ENCODE measurements at regions not wholly inside any gene's neighbourhood (a gene's known extent, or its start where the extent isn't known, plus 50 kb on each side); places are given as distances from the start of the nearest gene placed in this dataset.

- WGBS, result 89% methylated on average over 2 of the region's 2 CpGs
- no peaks in the 10 kb centered on the region for H3K27me3 ChIP-seq
- no peaks in the 10 kb centered on the region for H3K4me1 ChIP-seq
- H3K9me3 ChIP-seq, result no peaks in the 10 kb centered on the region
- no peak for TF ChIP-seq POLR2A (IDR thresholded peaks at IDR 0.05; ENCODE audit: low read depth)
- TF ChIP-seq, protein P1, sequence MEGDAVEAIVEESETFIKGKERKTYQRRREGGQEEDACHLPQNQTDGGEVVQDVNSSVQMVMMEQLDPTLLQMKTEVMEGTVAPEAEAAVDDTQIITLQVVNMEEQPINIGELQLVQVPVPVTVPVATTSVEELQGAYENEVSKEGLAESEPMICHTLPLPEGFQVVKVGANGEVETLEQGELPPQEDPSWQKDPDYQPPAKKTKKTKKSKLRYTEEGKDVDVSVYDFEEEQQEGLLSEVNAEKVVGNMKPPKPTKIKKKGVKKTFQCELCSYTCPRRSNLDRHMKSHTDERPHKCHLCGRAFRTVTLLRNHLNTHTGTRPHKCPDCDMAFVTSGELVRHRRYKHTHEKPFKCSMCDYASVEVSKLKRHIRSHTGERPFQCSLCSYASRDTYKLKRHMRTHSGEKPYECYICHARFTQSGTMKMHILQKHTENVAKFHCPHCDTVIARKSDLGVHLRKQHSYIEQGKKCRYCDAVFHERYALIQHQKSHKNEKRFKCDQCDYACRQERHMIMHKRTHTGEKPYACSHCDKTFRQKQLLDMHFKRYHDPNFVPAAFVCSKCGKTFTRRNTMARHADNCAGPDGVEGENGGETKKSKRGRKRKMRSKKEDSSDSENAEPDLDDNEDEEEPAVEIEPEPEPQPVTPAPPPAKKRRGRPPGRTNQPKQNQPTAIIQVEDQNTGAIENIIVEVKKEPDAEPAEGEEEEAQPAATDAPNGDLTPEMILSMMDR (IDR thresholded peaks at IDR 0.05), result no peak
- no peak for TF ChIP-seq POLR2AphosphoS5 (IDR thresholded peaks at IDR 0.05)
- no peak for TF ChIP-seq EP300 (IDR thresholded peaks at IDR 0.05)
- no peak overlapping the region for H3K4me3 ChIP-seq
- DNase-seq (ENCODE audit: extremely low spot score), result no peak
- H3K36me3 ChIP-seq, result no peaks in the 10 kb centered on the region
- H3K27ac ChIP-seq (replicated peaks in 1 of 4), result no peak overlapping the region
- intact Hi-C loops (cut with DNase I), result no loop called here
These were observed 97.6 kb downstream of the RPE65 start for GRCh38 chr1:68352202-68352601.

DNA sequence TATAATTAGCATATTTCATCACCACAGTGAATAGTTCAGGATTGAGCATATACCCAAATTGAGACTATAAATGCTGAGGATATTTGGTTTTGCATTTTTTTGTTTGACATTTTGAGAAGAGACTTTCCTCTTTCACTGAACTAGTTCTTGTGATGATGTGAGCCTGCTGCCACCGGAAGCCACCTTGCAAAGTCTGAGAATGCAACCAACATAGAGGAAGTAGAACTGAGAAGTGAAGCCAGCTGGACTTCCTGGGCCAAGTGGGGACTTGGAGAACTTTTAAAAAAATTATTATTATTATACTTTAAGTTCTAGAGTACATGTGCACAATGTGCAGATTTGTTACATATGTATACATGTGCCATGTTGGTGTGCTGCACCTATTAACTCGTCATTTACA lies 102.3 kb downstream of the RPE65 start:
- no peaks in the 10 kb centered on the region for H3K27me3 ChIP-seq
- H3K27ac ChIP-seq (replicated peaks in 1 of 4), result no peak overlapping the region
- H3K36me3 ChIP-seq, result no peaks in the 10 kb centered on the region
- H3K4me1 ChIP-seq, result peaks cover 0 to 6% (median 5%) of the 10 kb centered on the region in 4 donors
- intact Hi-C loops (cut with DNase I), result loop anchor here (10.0 kb wide), 2 partner anchors 573 to 813 kb away; no protein-coding TSS in a partner anchor
- no peak for DNase-seq (ENCODE audit: extremely low spot score)
- WGBS, result 82% methylated on average over 2 of the region's 2 CpGs
- TF ChIP-seq EP300 (IDR thresholded peaks at IDR 0.05) (no peak), POLR2A (IDR thresholded peaks at IDR 0.05; ENCODE audit: low read depth) (no peak), POLR2AphosphoS5 (IDR thresholded peaks at IDR 0.05) (no peak)
- TF ChIP-seq, protein P1 (IDR thresholded peaks at IDR 0.05), result no peak
- no peak overlapping the region for H3K4me3 ChIP-seq
- no peaks in the 10 kb centered on the region for H3K9me3 ChIP-seq

DNA sequence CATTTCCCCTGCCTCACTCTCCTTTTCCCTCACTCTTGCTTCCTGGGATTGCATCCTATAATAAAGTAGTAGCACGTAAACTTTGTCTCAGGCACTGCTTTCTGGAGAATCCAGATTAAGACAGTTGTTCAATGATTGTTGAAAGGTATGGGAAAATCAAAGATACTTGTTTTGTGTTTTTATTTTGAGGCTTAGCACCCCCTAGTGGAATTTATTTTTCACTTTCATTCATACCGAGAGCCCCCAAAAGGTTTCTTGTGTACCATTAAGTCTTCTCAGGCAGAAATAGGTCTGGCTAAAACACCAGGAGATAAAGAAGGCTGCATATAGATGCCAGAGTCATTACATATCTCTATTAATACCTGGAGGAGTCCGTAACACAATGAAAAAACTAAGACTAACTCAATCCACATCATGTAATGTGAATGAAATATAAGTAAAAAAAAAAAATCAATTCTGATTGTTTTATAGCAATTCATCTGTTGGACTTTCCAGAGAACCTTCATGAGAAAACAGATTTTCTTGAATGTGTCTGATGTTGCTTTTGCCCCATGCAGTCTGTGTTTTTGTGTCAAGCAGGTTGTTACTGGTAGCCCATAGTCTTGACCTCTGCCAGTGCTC lies 103.5 kb downstream of the RPE65 start:
- Histone ChIP-seq H3K4me1 (peaks cover 0 to 11% (median 7%) of the 10 kb centered on the region in 4 donors), H3K36me3 (no peaks in the 10 kb centered on the region), H3K27me3 (no peaks in the 10 kb centered on the region), H3K4me3 (no peak overlapping the region), H3K27ac (replicated peaks in 1 of 4) (no peak overlapping the region), H3K9me3 (no peaks in the 10 kb centered on the region)
- no peak for DNase-seq (ENCODE audit: extremely low spot score)
- WGBS, result 63% methylated on average over 3 of the region's 3 CpGs
- intact Hi-C loops (cut with DNase I), result loop anchor here (10.0 kb wide), 2 partner anchors 571 to 811 kb away; no protein-coding TSS in a partner anchor
- TF ChIP-seq, protein P1 (IDR thresholded peaks at IDR 0.05), result peak; percentile 45 to 56 (median 54)
- TF ChIP-seq EP300 (IDR thresholded peaks at IDR 0.05) (no peak), POLR2A (IDR thresholded peaks at IDR 0.05; ENCODE audit: low read depth) (no peak), POLR2AphosphoS5 (IDR thresholded peaks at IDR 0.05) (no peak)

- 85% methylated on average over 4 of the region's 4 CpGs for WGBS
- H3K9me3 ChIP-seq, result no peaks in the 10 kb centered on the region
- H3K27me3 ChIP-seq, result no peaks in the 10 kb centered on the region
- TF ChIP-seq POLR2A (IDR thresholded peaks at IDR 0.05; ENCODE audit: low read depth) (no peak), EP300 (IDR thresholded peaks at IDR 0.05) (no peak), POLR2AphosphoS5 (IDR thresholded peaks at IDR 0.05) (no peak)
- TF ChIP-seq, protein P1 (IDR thresholded peaks at IDR 0.05), result no peak
- H3K4me1 ChIP-seq, result peaks cover 0 to 16% (median 13%) of the 10 kb centered on the region in 4 donors
- no peak overlapping the region for H3K27ac ChIP-seq (replicated peaks in 1 of 4)
- no peak overlapping the region for H3K4me3 ChIP-seq
- intact Hi-C loops (cut with DNase I), result loop anchor here (5.0 to 10.0 kb wide), 4 partner anchors 112 to 809 kb away; partner anchors contain the start of gene WLS
- H3K36me3 ChIP-seq, result no peaks in the 10 kb centered on the region
- no peak for DNase-seq (ENCODE audit: extremely low spot score)
These were observed 105.5 kb downstream of the RPE65 start for GRCh38 chr1:68344208-68344607.

Measured in esophagus muscularis mucosa (tissue), 4 donors.